ENCODE measurements at regions not wholly inside any gene's neighbourhood (a gene's known extent, or its start where the extent isn't known, plus 50 kb on each side); places are given as distances from the start of the nearest gene placed in this dataset.
A peak's percentile ranks its signal among the peaks of the same experiment; 100 is the strongest.

DNA sequence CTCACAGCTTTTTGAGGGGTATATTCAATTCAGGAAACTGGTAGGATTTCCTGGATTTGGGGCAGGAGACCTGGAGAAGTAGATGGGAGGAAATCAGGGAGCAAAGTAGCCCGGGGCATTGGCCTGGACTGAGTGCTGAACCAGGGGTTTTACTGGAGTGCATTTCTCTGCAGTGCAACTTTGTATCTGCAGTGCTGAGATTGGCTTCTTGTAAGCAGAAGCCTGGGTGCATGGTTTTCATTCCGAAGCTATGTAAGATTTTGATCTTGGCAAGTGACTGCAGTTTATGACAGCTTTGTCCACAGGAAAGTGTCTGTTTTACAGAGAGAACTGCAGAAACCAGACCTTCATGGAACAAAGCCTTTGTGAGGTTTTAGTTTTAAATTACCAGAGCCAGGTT is 158.3 kb downstream of the SPCS3 start:
- DNase-seq (ENCODE audit: low read depth), result peak; percentile 15
- TF ChIP-seq, protein P1, sequence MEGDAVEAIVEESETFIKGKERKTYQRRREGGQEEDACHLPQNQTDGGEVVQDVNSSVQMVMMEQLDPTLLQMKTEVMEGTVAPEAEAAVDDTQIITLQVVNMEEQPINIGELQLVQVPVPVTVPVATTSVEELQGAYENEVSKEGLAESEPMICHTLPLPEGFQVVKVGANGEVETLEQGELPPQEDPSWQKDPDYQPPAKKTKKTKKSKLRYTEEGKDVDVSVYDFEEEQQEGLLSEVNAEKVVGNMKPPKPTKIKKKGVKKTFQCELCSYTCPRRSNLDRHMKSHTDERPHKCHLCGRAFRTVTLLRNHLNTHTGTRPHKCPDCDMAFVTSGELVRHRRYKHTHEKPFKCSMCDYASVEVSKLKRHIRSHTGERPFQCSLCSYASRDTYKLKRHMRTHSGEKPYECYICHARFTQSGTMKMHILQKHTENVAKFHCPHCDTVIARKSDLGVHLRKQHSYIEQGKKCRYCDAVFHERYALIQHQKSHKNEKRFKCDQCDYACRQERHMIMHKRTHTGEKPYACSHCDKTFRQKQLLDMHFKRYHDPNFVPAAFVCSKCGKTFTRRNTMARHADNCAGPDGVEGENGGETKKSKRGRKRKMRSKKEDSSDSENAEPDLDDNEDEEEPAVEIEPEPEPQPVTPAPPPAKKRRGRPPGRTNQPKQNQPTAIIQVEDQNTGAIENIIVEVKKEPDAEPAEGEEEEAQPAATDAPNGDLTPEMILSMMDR (IDR thresholded peaks at IDR 0.05; ENCODE audit: low read length, missing control alignments), result no peak
- no peak overlapping the region for H3K4me3 ChIP-seq (replicated peaks; ENCODE audit: low read depth, low read length)

GRCh38 chr4:176479767-176480166 is 160.0 kb downstream of the SPCS3 start:
- TF ChIP-seq, protein P1 (IDR thresholded peaks at IDR 0.05; ENCODE audit: low read length, missing control alignments), result no peak
- DNase-seq (ENCODE audit: low read depth), result no peak
- no peak overlapping the region for H3K4me3 ChIP-seq (replicated peaks; ENCODE audit: low read depth, low read length)

GRCh38 chr4:176482972-176483371 is 163.2 kb downstream of the SPCS3 start:
- TF ChIP-seq, protein P1 (IDR thresholded peaks at IDR 0.05; ENCODE audit: low read length, missing control alignments), result no peak
- DNase-seq (ENCODE audit: low read depth), result no peak

GRCh38 chr4:176484301-176484984 is 164.7 kb downstream of the SPCS3 start:
- TF ChIP-seq, protein P1 (IDR thresholded peaks at IDR 0.05; ENCODE audit: low read length, missing control alignments), result no peak
- no peak overlapping the region for H3K4me3 ChIP-seq (replicated peaks; ENCODE audit: low read depth, low read length)
- no peak for DNase-seq (ENCODE audit: low read depth)

More at GRCh38 chr4:176482972-176483371, 163.2 kb downstream of the SPCS3 start:
- no peak overlapping the region for H3K4me3 ChIP-seq (replicated peaks; ENCODE audit: low read depth, low read length)

DNA sequence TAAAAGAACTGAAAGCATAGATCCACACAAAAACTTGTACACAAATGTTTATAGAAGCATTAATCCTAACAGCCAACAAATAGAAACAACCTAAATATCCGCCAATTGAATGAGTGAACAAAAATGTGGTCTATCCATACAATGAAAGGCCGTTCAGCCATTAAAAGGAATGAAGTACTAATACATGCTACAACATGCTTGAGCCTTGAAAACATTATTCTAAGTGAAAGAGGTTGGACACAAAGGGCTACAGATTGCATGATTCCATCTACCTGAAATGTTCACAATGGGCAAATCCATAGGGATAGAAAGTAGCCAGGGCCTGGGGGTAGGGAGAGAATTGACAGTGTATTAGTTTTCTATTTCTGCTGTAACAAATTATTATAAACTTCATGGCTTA is 169.2 kb downstream of the SPCS3 start:
- H3K4me3 ChIP-seq (replicated peaks; ENCODE audit: low read depth, low read length), result no peak overlapping the region
- no peak for DNase-seq (ENCODE audit: low read depth)
- TF ChIP-seq, protein P1 (IDR thresholded peaks at IDR 0.05; ENCODE audit: low read length, missing control alignments), result no peak

DNA sequence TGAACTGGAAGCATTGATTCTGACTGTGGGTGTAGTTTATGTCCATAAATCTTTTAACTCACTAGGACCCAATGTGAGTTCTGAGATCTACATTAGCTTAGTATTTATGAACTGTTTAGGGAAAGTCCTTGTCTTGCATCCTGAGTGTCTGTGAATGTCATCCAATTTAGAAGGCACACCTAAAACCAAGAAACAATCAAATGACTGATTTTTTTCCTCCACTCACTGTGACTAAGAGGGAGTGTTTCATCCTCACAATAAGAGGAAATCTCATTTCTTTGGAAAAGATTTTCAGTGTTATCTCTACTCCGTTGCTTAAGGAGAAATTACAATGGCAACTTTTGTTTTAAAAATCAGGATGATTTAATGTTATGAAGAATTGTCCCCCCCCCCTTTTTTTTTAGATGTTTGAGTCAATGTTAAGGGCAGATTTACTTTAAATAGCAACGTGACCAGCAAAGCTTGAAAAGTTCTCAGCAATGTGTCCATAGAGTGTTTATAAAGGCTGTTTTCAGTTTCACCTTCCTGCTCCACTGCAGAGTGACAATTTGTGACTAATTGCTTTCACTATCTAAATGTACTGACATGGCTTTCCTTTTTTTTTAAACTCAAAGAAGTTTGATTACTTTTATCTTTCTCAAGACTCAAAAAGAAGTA is 173.0 kb downstream of the SPCS3 start:
- peak; percentile 72 for DNase-seq (ENCODE audit: low read depth)
- TF ChIP-seq, protein P1 (IDR thresholded peaks at IDR 0.05; ENCODE audit: low read length, missing control alignments), result no peak
- peak overlapping the region; percentile 47 for H3K4me3 ChIP-seq (replicated peaks; ENCODE audit: low read depth, low read length)
